ENCODE measurements at regions not wholly inside any gene's neighbourhood (a gene's known extent, or its start where the extent isn't known, plus 50 kb on each side); places are given as distances from the start of the nearest gene placed in this dataset.

DNA sequence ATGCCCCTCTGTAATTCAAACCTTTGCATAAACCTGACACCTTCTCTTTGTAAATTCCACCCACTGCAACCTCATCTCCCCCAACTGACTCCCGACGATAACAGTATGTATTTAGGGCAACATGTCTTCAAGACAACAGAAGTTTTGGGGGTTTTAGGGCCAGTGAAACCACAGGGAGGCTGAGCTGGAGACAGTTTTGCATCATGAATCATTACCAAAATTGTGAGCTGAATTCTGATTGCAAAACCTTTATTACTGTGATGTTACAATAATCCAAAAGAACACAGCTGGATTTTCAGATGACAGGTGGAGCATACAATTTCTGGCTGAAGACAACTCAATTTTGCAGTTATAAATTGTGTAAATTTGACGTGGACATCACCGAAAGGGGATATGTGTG, 281.3 kb upstream of the TTC14 start:
- TF ChIP-seq YY1 (IDR thresholded peaks at IDR 0.05; ENCODE audit: low read depth) (no peak), EP300 (IDR thresholded peaks at IDR 0.05; ENCODE audit: borderline replicate concordance) (no peak)
- TF ChIP-seq, protein P1, sequence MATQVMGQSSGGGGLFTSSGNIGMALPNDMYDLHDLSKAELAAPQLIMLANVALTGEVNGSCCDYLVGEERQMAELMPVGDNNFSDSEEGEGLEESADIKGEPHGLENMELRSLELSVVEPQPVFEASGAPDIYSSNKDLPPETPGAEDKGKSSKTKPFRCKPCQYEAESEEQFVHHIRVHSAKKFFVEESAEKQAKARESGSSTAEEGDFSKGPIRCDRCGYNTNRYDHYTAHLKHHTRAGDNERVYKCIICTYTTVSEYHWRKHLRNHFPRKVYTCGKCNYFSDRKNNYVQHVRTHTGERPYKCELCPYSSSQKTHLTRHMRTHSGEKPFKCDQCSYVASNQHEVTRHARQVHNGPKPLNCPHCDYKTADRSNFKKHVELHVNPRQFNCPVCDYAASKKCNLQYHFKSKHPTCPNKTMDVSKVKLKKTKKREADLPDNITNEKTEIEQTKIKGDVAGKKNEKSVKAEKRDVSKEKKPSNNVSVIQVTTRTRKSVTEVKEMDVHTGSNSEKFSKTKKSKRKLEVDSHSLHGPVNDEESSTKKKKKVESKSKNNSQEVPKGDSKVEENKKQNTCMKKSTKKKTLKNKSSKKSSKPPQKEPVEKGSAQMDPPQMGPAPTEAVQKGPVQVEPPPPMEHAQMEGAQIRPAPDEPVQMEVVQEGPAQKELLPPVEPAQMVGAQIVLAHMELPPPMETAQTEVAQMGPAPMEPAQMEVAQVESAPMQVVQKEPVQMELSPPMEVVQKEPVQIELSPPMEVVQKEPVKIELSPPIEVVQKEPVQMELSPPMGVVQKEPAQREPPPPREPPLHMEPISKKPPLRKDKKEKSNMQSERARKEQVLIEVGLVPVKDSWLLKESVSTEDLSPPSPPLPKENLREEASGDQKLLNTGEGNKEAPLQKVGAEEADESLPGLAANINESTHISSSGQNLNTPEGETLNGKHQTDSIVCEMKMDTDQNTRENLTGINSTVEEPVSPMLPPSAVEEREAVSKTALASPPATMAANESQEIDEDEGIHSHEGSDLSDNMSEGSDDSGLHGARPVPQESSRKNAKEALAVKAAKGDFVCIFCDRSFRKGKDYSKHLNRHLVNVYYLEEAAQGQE (IDR thresholded peaks at IDR 0.05; ENCODE audit: low read depth): no peak

Measured in Ishikawa (cell line).